Ishikawa (cell line): ENCODE measurements at regions not wholly inside any gene's neighbourhood (a gene's known extent, or its start where the extent isn't known, plus 50 kb on each side); places are given as distances from the start of the nearest gene placed in this dataset.

ENCODE experiments used
- CEBPB ChIP-seq: IDR thresholded peaks from 2 replicates; pipeline ENCODE4 v1.6.1; 2012
- CREB1 ChIP-seq: IDR thresholded peaks from 2 replicates; pipeline ENCODE4 v1.6.1; 2012; ENCODE audit warnings: low read depth
- EGR1 ChIP-seq: IDR thresholded peaks from 2 replicates; pipeline ENCODE4 v1.6.1; 2012
- EP300 ChIP-seq: IDR thresholded peaks from 2 replicates; pipeline ENCODE4 v1.6.1; 2012; ENCODE audit warnings: borderline replicate concordance
- FOXM1 ChIP-seq: IDR thresholded peaks from 2 replicates; pipeline ENCODE4 v1.6.1; 2012; ENCODE audit warnings: low read depth, borderline replicate concordance
- NFIC ChIP-seq: IDR thresholded peaks from 2 replicates; pipeline ENCODE4 v1.6.1; 2012
- RAD21 ChIP-seq: IDR thresholded peaks from 2 replicates; pipeline ENCODE4 v1.6.1; 2012; ENCODE audit warnings: low read depth
- TAF1 ChIP-seq: IDR thresholded peaks from 2 replicates; pipeline ENCODE4 v1.6.1; 2012; ENCODE audit warnings: low read depth, mild to moderate bottlenecking
- TCF12 ChIP-seq: IDR thresholded peaks from 2 replicates; pipeline ENCODE4 v1.6.1; 2012; ENCODE audit warnings: low read depth
- TEAD4 ChIP-seq: IDR thresholded peaks from 2 replicates; pipeline ENCODE4 v1.6.1; 2012
- USF1 ChIP-seq: IDR thresholded peaks from 2 replicates; pipeline ENCODE4 v1.6.1; 2012
- YY1 ChIP-seq: IDR thresholded peaks from 2 replicates; pipeline ENCODE4 v1.6.1; 2012; ENCODE audit warnings: low read depth
- ZBTB7A ChIP-seq: IDR thresholded peaks from 2 replicates; pipeline ENCODE4 v1.6.1; 2012; ENCODE audit warnings: low read depth
- TF ChIP-seq, protein P1 (sequence below): IDR thresholded peaks from 2 replicates; pipeline ENCODE4 v1.6.1; 2012
- TF ChIP-seq, protein P2 (sequence below): IDR thresholded peaks from 2 replicates; pipeline ENCODE4 v1.6.1; 2012; ENCODE audit warnings: low read depth, mild to moderate bottlenecking

DNA sequence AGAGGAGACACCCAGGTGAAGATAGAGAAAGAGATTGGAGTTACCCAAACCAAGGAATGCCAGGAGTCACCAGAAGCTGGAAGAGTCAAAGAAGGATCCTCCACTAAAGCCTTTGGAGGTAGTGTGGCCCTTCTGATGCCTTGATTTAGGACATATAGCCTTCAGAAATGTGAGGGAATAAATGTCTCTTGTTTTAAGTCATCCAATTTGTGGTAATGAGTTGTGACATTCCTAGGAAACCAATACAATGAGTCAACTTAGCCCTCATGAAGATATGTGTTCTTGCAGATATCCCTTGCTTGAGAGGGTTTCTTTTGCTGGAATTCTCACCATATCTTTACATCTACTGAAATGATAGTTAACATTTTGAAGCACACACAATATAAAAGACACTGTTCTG, 58.8 kb downstream of the CCER1 start:
- TF ChIP-seq FOXM1 (no peak), TEAD4 (peak; percentile 42; the same call in 1 of the 2 replicates)

GRCh38 chr12:90888316-90888715, 66.7 kb downstream of the CCER1 start:
- TF ChIP-seq TEAD4: no peak
- no peak for TF ChIP-seq RAD21
- no peak for TF ChIP-seq USF1
- TF ChIP-seq TCF12: no peak
- TF ChIP-seq, protein P1, sequence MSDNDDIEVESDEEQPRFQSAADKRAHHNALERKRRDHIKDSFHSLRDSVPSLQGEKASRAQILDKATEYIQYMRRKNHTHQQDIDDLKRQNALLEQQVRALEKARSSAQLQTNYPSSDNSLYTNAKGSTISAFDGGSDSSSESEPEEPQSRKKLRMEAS: no peak

DNA sequence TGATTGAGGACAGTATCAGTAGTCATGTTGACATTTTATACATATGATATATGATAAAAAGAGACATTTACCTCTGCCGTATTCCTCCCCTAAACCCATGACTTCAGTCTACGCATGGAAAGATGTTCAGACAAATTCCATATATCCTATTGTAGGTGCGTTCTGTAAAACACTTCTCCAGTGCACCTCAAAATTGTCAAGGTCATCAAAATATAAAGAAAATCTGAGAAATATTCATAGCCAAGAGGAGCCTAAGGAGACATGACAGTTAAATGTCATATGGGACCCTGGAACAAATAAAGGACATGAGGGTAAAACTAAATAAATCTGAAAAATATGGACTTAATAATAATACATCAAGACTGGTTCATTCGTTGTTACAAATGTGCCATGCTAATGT, 71.5 kb downstream of the CCER1 start:
- no peak for TF ChIP-seq EP300
- TF ChIP-seq CEBPB: no peak
- no peak for TF ChIP-seq EGR1
- TF ChIP-seq, protein P1: no peak
- no peak for TF ChIP-seq YY1
- no peak for TF ChIP-seq FOXM1
- no peak for TF ChIP-seq ZBTB7A
- TF ChIP-seq, protein P2, sequence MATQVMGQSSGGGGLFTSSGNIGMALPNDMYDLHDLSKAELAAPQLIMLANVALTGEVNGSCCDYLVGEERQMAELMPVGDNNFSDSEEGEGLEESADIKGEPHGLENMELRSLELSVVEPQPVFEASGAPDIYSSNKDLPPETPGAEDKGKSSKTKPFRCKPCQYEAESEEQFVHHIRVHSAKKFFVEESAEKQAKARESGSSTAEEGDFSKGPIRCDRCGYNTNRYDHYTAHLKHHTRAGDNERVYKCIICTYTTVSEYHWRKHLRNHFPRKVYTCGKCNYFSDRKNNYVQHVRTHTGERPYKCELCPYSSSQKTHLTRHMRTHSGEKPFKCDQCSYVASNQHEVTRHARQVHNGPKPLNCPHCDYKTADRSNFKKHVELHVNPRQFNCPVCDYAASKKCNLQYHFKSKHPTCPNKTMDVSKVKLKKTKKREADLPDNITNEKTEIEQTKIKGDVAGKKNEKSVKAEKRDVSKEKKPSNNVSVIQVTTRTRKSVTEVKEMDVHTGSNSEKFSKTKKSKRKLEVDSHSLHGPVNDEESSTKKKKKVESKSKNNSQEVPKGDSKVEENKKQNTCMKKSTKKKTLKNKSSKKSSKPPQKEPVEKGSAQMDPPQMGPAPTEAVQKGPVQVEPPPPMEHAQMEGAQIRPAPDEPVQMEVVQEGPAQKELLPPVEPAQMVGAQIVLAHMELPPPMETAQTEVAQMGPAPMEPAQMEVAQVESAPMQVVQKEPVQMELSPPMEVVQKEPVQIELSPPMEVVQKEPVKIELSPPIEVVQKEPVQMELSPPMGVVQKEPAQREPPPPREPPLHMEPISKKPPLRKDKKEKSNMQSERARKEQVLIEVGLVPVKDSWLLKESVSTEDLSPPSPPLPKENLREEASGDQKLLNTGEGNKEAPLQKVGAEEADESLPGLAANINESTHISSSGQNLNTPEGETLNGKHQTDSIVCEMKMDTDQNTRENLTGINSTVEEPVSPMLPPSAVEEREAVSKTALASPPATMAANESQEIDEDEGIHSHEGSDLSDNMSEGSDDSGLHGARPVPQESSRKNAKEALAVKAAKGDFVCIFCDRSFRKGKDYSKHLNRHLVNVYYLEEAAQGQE: no peak
- no peak for TF ChIP-seq TCF12
- no peak for TF ChIP-seq TEAD4
- no peak for TF ChIP-seq TAF1
- no peak for TF ChIP-seq USF1
- no peak for TF ChIP-seq RAD21
- TF ChIP-seq NFIC: no peak
- TF ChIP-seq CREB1: no peak

GRCh38 chr12:90871726-90872096, 83.3 kb downstream of the CCER1 start:
- TF ChIP-seq ZBTB7A (no peak), EGR1 (no peak), NFIC (no peak), FOXM1 (no peak), TAF1 (no peak), CEBPB (no peak), RAD21 (no peak), TEAD4 (no peak)
- TF ChIP-seq, protein P1: no peak
- TF ChIP-seq, protein P2: no peak

DNA sequence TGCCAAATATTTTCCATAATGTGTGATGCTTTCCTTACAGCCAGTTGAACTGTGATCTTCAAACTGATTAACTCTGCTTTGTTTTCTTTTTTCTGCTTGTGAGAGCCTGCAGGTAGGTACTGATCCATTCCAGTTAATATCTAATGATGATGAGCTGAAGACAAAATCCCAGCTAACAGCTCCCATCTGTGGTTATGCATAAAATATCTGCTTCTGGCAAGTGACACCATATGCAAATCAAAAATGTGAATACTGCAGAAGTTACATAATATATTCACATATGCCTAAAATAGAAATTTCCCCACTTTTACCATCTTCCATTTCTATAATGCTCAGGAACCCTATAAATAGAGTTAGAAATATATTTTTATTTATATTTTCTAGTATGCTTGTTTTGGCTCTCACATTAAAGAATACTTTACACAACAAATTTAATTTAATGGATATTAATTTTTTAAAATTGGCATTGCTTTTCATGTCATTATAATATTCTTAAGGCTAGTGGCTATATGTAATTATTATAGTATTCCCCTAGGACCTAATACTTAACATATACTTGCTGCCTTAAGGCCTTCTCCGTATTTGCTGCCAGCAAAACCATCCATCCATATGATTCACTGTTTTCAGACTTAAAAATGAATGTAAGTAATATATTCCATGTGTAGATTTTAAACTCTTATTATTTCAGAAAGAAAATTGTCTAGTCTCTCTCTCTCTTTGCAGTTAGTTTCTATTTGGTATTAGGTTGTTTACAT, 83.8 kb downstream of the CCER1 start:
- TF ChIP-seq TAF1: no peak
- no peak for TF ChIP-seq EP300
- TF ChIP-seq EGR1: no peak
- TF ChIP-seq, protein P2: no peak
